ENCODE measurements at regions not wholly inside any gene's neighbourhood (a gene's known extent, or its start where the extent isn't known, plus 50 kb on each side); places are given as distances from the start of the nearest gene placed in this dataset.

- TF ChIP-seq CTCF (IDR thresholded peaks at IDR 0.05; ENCODE audit: borderline replicate concordance, extremely low read depth, low read length, poor library complexity, severe bottlenecking) (no peak), EZH2 (IDR thresholded peaks at IDR 0.05; ENCODE audit: borderline replicate concordance, low read depth, low read length, severe bottlenecking) (no peak)
Observed at GRCh38 chr18:1746131-1746530, 825.2 kb downstream of the METTL4 start.

Data from DND-41 (cell line).